K562 (cell line): ENCODE measurements at regions not wholly inside any gene's neighbourhood (a gene's known extent, or its start where the extent isn't known, plus 50 kb on each side); places are given as distances from the start of the nearest gene placed in this dataset.

Experiments used
- ATAC-seq: fragments of 200-7000 bp; cut with Tn5 transposase; 3 replicates; pipeline ENCODE4 v1.9.1; 2020; ENCODE audit warnings: moderate library complexity
- BruUV-seq: library from RNA; stranded (reverse); fragments of 400-500 nt; replicated peaks from 2 replicates; lab custom pipeline; 2021; lab: Mats Ljungman, UMichigan
- CTCF ChIA-PET: fragments of 300-600 bp; formaldehyde crosslinking; extraction: SDS; loops from one replicate; lab custom pipeline; 2021; ENCODE audit warnings: low intra/inter-chr PET ratio; lab: Yijun Ruan, JAX
- POLR2A ChIA-PET: fragments of 300-600, 350-650 bp; sonication (Branson Sonifier 250); formaldehyde crosslinking; extraction: SDS; loops from one replicate; lab custom pipeline; 2021; ENCODE audit warnings: antibody characterized with exemption, inconsistent platforms; lab: Yijun Ruan, JAX
- DNase-seq, 4 experiments: peaks; one replicate each; pipeline versions ENCODE4 v3.0.0 to v3.0.0-alpha.2; 2011 to 2018; ENCODE audit warnings: low spot score in 3 of 4, mixed read lengths in 3 of 4; ENCODE audit errors: extremely low read depth in 1 of 4
- FAIRE-seq: peaks from 2 replicates; lab custom pipeline; 2011; peaks lifted over from hg19 to GRCh38; lab: Jason Lieb, UNC
- H2AFZ ChIP-seq: 2 replicates; pipeline ENCODE4 v1.6.0; 2011; ENCODE audit warnings: low read depth, low read length, control low read depth, inconsistent platforms
- H3K27ac ChIP-seq: fragments of 200-600 bp; 3 replicates; pipeline ENCODE4 v1.8.0; 2011; ENCODE audit warnings: low read depth, mild to moderate bottlenecking, control low read depth, inconsistent platforms, low read length, moderate library complexity, mixed read lengths; ENCODE audit errors: extremely low read depth
- H3K27me3 ChIP-seq, 2 experiments: fragments of 300-600 bp in 1 of 2; 2 replicates in 1 of 2; 3 replicates in 1 of 2; pipeline versions ENCODE4 v1.6.0 to v1.8.0; 2011; ENCODE audit warnings: inconsistent platforms in 2 of 2, low read length in 2 of 2, mild to moderate bottlenecking in 1 of 2, mixed read lengths in 1 of 2, moderate library complexity in 1 of 2; ENCODE audit not compliant: control insufficient read depth in 2 of 2, insufficient read depth in 2 of 2
- H3K36me3 ChIP-seq: fragments of 300-600 bp; 3 replicates; pipeline ENCODE4 v1.8.0; 2011; ENCODE audit warnings: mild to moderate bottlenecking, low read length, inconsistent platforms; ENCODE audit not compliant: control insufficient read depth, insufficient read depth
- H3K4me1 ChIP-seq, 2 experiments: fragments of 200-600 bp in 1 of 2; replicated peaks in 1 of 2; 2 replicates in 1 of 2; 3 replicates in 1 of 2; pipeline versions ENCODE4 v1.5.1 to v1.8.0; 2011; ENCODE audit warnings: inconsistent platforms in 2 of 2, low read length in 2 of 2, mild to moderate bottlenecking in 1 of 2, mixed read lengths in 1 of 2, moderate library complexity in 1 of 2; ENCODE audit not compliant: control insufficient read depth in 2 of 2, insufficient read depth in 2 of 2
- H3K4me2 ChIP-seq: 2 replicates; pipeline ENCODE4 v1.6.1; 2011; ENCODE audit warnings: low read length, control low read depth, inconsistent platforms, mixed read lengths; ENCODE audit not compliant: insufficient read depth
- H3K4me3 ChIP-seq: fragments of 200-600 bp; sonication (generic), shearing (Covaris generic); 2 replicates; pipeline ENCODE4 v1.5.1; 2016; ENCODE audit warnings: control low read depth, inconsistent platforms
- H3K79me2 ChIP-seq: fragments of 200-600 bp; 3 replicates; pipeline ENCODE4 v1.8.0; 2011; ENCODE audit warnings: low read length, inconsistent platforms; ENCODE audit not compliant: control insufficient read depth, insufficient read depth
- H3K9ac ChIP-seq, 2 experiments: 2 replicates each; pipeline versions ENCODE4 v1.6.0 to v1.6.1; 2011; ENCODE audit warnings: low read depth in 2 of 2, low read length in 2 of 2, control low read depth in 1 of 2, inconsistent platforms in 1 of 2, mild to moderate bottlenecking in 1 of 2, mixed read lengths in 1 of 2; ENCODE audit not compliant: insufficient read depth in 1 of 2
- H3K9me1 ChIP-seq: one replicate; pipeline ENCODE4 v1.6.0; 2011; ENCODE audit warnings: inconsistent platforms, mild to moderate bottlenecking, low read length, moderate library complexity; ENCODE audit not compliant: control insufficient read depth, insufficient read depth
- H3K9me3 ChIP-seq: replicated peaks from 2 replicates; pipeline ENCODE4 v1.5.1; 2011; ENCODE audit warnings: low read depth, low read length, inconsistent platforms; ENCODE audit not compliant: control insufficient read depth, insufficient read depth
- H4K20me1 ChIP-seq: replicated peaks from 2 replicates; pipeline ENCODE4 v1.6.1; 2011; ENCODE audit warnings: low read length, inconsistent platforms, mixed read lengths; ENCODE audit not compliant: control insufficient read depth, insufficient read depth
- CCAR2 ChIP-seq: fragments of 200-400 bp; formaldehyde crosslinking; IDR thresholded peaks from 2 replicates; pipeline ENCODE4 v1.6.1; 2017; ENCODE audit warnings: mild to moderate bottlenecking, low read depth, low read length
- KDM5B ChIP-seq: fragments of 200-600 bp; sonication (generic); IDR thresholded peaks from 2 replicates; pipeline ENCODE4 v1.6.1; 2012; ENCODE audit warnings: low read depth, mild to moderate bottlenecking, moderate library complexity, low read length, control low read depth, inconsistent platforms; ENCODE audit not compliant: insufficient replicate concordance
- MCM3 ChIP-seq: fragments of 450-650 bp; IDR thresholded peaks from 2 replicates; pipeline ENCODE4 v1.6.1; 2016
- MED1 ChIP-seq: sonication (generic); formaldehyde crosslinking; IDR thresholded peaks from 2 replicates; pipeline ENCODE4 v1.8.1; 2023; ENCODE audit warnings: missing genetic modification reagents, borderline replicate concordance
- PHTF2 ChIP-seq: fragments of 250-450 bp; sonication (Bioruptor Pico); IDR thresholded peaks from 2 replicates; pipeline ENCODE4 v1.5.0; 2021; ENCODE audit warnings: mild to moderate bottlenecking
- RBM34 ChIP-seq: fragments of 200-400 bp; formaldehyde crosslinking; IDR thresholded peaks from 2 replicates; pipeline ENCODE4 v1.6.1; 2018; ENCODE audit warnings: low read length, borderline replicate concordance; ENCODE audit not compliant: insufficient read depth
- SMAD2 ChIP-seq: fragments of 150-350 bp; IDR thresholded peaks from 2 replicates; pipeline ENCODE4 v1.6.1; 2014; ENCODE audit warnings: low read depth, mild to moderate bottlenecking, low read length
- ZFX ChIP-seq: sonication (generic); formaldehyde crosslinking; IDR thresholded peaks from 2 replicates; pipeline ENCODE4 v1.8.0; 2022; ENCODE audit warnings: mild to moderate bottlenecking, missing genetic modification reagents, moderate library complexity
- WGBS: fragments of 100-300 bp; shearing (Covaris generic); methylation state at CpG from one replicate; pipeline ENCODE4 v1.1.6; 2016; ENCODE audit warnings: low coverage, mixed read lengths; ENCODE audit not compliant: insufficient coverage; ENCODE audit errors: missing lambda C conversion rate; 5-methylcytosine and 5-hydroxymethylcytosine counted together
- in situ Hi-C: fragments of 300-500 bp; cut with MboI; formaldehyde crosslinking; loops from 4 replicates; pipeline ENCODE4 v1.15.0; 2018; ENCODE audit warnings: inconsistent platforms, mixed read lengths
- intact Hi-C: fragments of 100-400 bp; cut with micrococcal nuclease; formaldehyde crosslinking; loops from 2 replicates; pipeline ENCODE4 v1.14.2; 2022
- TF ChIP-seq, protein P1 (sequence below): sonication (generic); formaldehyde crosslinking; IDR thresholded peaks from 2 replicates; pipeline ENCODE4 v1.8.0; 2023; ENCODE audit warnings: mild to moderate bottlenecking, missing genetic modification reagents
- TF ChIP-seq, protein P2 (sequence below): sonication (generic); formaldehyde crosslinking; IDR thresholded peaks from 2 replicates; pipeline ENCODE4 v1.8.0; 2022; ENCODE audit warnings: mild to moderate bottlenecking, missing genetic modification reagents, borderline replicate concordance
- TF ChIP-seq, protein P3 (sequence below): fragments of 250-450 bp; sonication (Bioruptor Pico); IDR thresholded peaks from 2 replicates; pipeline ENCODE4 v1.5.0; 2021
- TF ChIP-seq, protein P4 (sequence below): sonication (generic); formaldehyde crosslinking; IDR thresholded peaks from 2 replicates; pipeline ENCODE4 v1.8.0; 2022; ENCODE audit warnings: mild to moderate bottlenecking, missing genetic modification reagents
- TF ChIP-seq, protein P5 (sequence below): sonication (generic); formaldehyde crosslinking; IDR thresholded peaks from 2 replicates; pipeline ENCODE4 v1.4.0; 2020; ENCODE audit warnings: mild to moderate bottlenecking, missing genetic modification reagents

DNA sequence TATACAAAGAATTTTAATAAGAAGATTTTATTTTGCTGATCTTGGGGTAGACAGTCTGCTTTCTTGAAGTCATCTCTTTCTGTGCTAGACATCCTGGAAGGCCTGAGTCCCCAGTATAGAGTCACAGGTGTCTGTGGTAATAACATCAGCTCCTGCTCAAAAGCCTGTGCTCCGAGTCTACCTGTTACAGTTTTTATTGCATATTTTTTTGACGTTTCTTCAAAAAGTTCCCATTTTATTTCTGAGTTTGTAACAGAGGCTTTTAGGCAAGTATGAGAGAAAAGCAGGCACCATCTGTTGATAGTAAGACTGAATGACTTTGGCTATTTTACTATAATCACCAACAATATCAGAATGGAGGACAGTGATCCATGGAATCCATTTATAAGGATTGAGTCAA lies 58.0 kb upstream of the WDR26 start (continued):
- TF ChIP-seq, protein P1, sequence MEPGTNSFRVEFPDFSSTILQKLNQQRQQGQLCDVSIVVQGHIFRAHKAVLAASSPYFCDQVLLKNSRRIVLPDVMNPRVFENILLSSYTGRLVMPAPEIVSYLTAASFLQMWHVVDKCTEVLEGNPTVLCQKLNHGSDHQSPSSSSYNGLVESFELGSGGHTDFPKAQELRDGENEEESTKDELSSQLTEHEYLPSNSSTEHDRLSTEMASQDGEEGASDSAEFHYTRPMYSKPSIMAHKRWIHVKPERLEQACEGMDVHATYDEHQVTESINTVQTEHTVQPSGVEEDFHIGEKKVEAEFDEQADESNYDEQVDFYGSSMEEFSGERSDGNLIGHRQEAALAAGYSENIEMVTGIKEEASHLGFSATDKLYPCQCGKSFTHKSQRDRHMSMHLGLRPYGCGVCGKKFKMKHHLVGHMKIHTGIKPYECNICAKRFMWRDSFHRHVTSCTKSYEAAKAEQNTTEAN = no peak
- TF ChIP-seq KDM5B (no peak), CCAR2 (no peak)

DNA sequence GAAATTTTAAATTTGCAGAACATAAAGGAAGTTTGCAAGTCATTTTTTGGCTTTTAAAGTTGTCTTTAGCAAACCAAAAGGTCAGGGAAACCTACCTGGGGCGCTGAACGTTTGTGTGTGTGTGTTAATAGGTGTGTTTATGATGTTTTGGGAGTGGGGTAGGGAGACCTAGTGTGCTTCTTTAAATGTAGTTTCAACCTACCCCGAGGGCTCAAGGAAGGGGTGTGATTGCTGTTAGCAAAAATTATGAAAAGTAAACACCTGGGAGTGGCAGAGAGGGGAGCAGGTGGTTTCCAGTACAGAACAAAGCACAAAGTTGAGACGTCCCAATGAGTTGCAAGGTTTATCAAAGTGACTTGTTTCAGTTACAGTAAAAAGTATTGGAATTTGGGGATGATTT lies 58.7 kb upstream of the WDR26 start:
- peaks cover 6 to 16% of the 10 kb centered on the region in 2 experiments; a peak in 2 of 5 replicates for H3K27me3 ChIP-seq
- H3K4me1 ChIP-seq = peaks cover under 1 to 3% of the 10 kb centered on the region in 2 experiments; a peak in 3 of 5 replicates
- in situ Hi-C loops = no loop called here
- H2AFZ ChIP-seq = no peak overlapping the region
- DNase-seq (no peak), FAIRE-seq (no peak), ATAC-seq (no peak)
- peaks cover 6% of the 10 kb centered on the region for H3K9me3 ChIP-seq
- H3K27ac ChIP-seq = no peak overlapping the region
- no peaks in the 10 kb centered on the region for H3K9me1 ChIP-seq
- H3K4me3 ChIP-seq = no peak overlapping the region
- no peak overlapping the region for H3K4me2 ChIP-seq
- POLR2A ChIA-PET = no interaction called here
- no peaks in the 10 kb centered on the region for H3K36me3 ChIP-seq
- no peak overlapping the region for H3K9ac ChIP-seq
- BruUV-seq = no TSS peak
- H3K79me2 ChIP-seq = no peaks in the 10 kb centered on the region
- no peaks in the 10 kb centered on the region for H4K20me1 ChIP-seq
- intact Hi-C loops = no loop called here
- CTCF ChIA-PET = no interaction called here
- WGBS = 0% methylated on average over 4 of the region's 4 CpGs
- TF ChIP-seq SMAD2 = no peak
- TF ChIP-seq, protein P2, sequence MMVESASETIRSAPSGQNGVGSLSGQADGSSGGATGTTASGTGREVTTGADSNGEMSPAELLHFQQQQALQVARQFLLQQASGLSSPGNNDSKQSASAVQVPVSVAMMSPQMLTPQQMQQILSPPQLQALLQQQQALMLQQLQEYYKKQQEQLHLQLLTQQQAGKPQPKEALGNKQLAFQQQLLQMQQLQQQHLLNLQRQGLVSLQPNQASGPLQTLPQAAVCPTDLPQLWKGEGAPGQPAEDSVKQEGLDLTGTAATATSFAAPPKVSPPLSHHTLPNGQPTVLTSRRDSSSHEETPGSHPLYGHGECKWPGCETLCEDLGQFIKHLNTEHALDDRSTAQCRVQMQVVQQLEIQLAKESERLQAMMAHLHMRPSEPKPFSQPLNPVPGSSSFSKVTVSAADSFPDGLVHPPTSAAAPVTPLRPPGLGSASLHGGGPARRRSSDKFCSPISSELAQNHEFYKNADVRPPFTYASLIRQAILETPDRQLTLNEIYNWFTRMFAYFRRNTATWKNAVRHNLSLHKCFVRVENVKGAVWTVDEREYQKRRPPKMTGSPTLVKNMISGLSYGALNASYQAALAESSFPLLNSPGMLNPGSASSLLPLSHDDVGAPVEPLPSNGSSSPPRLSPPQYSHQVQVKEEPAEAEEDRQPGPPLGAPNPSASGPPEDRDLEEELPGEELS (CRISPR knock-in tag) = no peak
- TF ChIP-seq MED1 (CRISPR knock-in tag) = no peak
- TF ChIP-seq, protein P3, sequence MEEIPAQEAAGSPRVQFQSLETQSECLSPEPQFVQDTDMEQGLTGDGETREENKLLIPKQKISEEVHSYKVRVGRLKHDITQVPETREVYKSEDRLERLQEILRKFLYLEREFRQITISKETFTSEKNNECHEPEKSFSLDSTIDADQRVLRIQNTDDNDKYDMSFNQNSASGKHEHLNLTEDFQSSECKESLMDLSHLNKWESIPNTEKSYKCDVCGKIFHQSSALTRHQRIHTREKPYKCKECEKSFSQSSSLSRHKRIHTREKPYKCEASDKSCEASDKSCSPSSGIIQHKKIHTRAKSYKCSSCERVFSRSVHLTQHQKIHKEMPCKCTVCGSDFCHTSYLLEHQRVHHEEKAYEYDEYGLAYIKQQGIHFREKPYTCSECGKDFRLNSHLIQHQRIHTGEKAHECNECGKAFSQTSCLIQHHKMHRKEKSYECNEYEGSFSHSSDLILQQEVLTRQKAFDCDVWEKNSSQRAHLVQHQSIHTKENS (CRISPR knock-in tag) = no peak
- no peak for TF ChIP-seq ZFX (CRISPR knock-in tag)
- TF ChIP-seq, protein P4, sequence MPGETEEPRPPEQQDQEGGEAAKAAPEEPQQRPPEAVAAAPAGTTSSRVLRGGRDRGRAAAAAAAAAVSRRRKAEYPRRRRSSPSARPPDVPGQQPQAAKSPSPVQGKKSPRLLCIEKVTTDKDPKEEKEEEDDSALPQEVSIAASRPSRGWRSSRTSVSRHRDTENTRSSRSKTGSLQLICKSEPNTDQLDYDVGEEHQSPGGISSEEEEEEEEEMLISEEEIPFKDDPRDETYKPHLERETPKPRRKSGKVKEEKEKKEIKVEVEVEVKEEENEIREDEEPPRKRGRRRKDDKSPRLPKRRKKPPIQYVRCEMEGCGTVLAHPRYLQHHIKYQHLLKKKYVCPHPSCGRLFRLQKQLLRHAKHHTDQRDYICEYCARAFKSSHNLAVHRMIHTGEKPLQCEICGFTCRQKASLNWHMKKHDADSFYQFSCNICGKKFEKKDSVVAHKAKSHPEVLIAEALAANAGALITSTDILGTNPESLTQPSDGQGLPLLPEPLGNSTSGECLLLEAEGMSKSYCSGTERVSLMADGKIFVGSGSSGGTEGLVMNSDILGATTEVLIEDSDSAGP (CRISPR knock-in tag) = no peak
- TF ChIP-seq PHTF2 (CRISPR knock-in tag) = no peak
- TF ChIP-seq, protein P5, sequence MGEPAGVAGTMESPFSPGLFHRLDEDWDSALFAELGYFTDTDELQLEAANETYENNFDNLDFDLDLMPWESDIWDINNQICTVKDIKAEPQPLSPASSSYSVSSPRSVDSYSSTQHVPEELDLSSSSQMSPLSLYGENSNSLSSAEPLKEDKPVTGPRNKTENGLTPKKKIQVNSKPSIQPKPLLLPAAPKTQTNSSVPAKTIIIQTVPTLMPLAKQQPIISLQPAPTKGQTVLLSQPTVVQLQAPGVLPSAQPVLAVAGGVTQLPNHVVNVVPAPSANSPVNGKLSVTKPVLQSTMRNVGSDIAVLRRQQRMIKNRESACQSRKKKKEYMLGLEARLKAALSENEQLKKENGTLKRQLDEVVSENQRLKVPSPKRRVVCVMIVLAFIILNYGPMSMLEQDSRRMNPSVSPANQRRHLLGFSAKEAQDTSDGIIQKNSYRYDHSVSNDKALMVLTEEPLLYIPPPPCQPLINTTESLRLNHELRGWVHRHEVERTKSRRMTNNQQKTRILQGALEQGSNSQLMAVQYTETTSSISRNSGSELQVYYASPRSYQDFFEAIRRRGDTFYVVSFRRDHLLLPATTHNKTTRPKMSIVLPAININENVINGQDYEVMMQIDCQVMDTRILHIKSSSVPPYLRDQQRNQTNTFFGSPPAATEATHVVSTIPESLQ (CRISPR knock-in tag) = no peak
- no peak for TF ChIP-seq RBM34
- no peak for TF ChIP-seq MCM3
